ENCODE measurements at regions not wholly inside any gene's neighbourhood (a gene's known extent, or its start where the extent isn't known, plus 50 kb on each side); places are given as distances from the start of the nearest gene placed in this dataset.

DNA sequence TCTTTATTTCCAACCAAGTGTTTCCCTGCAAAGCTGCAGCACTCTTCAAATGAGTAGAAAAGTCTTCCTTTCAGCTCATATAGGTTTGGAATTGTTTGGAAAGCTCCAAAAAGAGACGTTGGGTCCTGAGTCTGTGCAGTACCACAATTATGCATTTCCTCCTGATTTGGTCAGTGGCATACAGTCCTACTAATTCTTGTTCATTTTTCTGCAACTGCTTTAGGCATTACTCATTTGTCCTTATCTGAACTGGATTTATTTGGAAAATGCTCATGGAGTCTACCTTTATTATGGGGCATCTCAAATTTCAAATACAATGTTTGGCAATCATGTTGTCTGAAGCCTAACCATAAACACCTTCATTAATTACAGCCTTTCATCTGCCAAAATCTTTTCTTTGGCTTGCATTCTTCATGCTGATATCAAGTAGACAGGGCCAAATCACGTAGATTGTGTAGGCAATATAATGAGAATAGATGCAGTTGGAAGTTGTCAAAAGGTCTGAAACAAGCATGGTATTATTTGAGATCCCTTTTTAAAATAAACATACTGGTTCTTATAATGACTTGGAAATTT lies 232.8 kb downstream of the TLE1 start:
- no peak overlapping the region for H3K4me3 ChIP-seq (ENCODE audit: low read depth, low read length)
- TF ChIP-seq, protein P1, sequence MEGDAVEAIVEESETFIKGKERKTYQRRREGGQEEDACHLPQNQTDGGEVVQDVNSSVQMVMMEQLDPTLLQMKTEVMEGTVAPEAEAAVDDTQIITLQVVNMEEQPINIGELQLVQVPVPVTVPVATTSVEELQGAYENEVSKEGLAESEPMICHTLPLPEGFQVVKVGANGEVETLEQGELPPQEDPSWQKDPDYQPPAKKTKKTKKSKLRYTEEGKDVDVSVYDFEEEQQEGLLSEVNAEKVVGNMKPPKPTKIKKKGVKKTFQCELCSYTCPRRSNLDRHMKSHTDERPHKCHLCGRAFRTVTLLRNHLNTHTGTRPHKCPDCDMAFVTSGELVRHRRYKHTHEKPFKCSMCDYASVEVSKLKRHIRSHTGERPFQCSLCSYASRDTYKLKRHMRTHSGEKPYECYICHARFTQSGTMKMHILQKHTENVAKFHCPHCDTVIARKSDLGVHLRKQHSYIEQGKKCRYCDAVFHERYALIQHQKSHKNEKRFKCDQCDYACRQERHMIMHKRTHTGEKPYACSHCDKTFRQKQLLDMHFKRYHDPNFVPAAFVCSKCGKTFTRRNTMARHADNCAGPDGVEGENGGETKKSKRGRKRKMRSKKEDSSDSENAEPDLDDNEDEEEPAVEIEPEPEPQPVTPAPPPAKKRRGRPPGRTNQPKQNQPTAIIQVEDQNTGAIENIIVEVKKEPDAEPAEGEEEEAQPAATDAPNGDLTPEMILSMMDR (IDR thresholded peaks at IDR 0.05; ENCODE audit: control insufficient read depth, extremely low read depth, insufficient read depth): no peak
- no peak for DNase-seq (ENCODE audit: low read depth)

DNA sequence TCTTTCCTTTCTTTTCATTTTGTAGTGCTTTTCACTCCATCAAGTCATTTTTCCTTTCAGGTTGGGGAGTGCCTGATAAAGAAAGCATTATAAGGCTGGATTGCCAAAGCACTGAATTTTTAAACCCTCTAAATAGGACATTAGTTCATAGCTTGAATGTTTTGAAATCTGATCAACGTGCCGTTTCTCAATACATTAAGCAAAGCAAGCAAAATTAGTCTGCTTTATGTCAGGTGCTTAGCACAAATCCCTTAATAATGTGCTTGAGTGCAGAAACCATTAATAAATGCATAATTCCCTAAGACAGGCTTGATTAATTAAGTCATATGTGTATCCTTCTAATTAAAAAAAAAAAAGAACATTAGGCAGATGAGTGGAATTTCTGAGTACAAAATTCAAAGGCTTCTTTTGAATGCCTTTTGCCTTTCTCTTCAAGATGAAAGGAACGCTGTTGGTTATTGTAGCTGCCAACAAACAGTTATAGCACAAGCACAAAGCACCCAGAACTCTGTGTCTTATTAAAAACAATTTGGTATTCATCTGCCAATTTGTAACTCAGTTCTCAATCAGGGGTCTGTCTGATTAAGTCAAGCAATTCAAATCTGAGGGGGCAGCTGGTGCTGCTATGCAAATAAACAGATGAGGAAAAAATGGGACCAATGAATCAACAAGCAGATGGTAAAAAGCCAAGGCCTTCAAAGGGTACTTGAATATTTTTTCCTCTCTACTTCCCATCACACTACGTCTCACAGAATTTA lies 233.7 kb downstream of the TLE1 start:
- no peak overlapping the region for H3K4me3 ChIP-seq (ENCODE audit: low read depth, low read length)
- no peak for DNase-seq (ENCODE audit: low read depth)
- TF ChIP-seq, protein P1 (IDR thresholded peaks at IDR 0.05; ENCODE audit: control insufficient read depth, extremely low read depth, insufficient read depth): no peak

DNA sequence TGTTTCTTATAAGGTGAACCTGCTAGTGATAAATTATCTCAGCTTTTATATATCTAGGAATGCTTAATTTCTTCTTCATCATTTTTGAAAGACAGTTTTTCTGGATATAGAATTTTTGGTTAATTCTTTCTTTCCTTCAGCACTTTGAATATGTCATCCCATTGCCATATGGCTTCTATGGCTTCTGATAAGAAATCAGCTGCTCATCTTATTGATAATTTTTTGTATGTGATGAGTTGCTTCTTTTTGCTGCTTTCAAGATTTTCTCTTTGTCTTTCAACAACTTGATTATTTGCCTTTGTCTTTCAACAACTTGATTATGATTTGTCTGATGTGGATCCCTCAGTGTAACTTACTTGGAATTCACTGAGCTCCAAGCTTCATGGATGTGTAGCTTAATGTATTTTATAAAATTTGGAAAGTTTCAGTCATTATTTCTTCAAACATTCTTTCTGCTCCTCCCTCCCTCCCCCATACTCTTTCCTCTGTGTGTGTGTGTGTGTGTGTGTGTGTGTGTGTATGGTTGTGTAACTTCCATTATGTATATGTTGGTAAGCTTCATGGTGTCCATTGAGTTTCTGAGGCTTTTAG lies 243.9 kb downstream of the TLE1 start:
- TF ChIP-seq, protein P1 (IDR thresholded peaks at IDR 0.05; ENCODE audit: control insufficient read depth, extremely low read depth, insufficient read depth): no peak
- DNase-seq (ENCODE audit: low read depth): no peak
- no peak overlapping the region for H3K4me3 ChIP-seq (ENCODE audit: low read depth, low read length)

DNA sequence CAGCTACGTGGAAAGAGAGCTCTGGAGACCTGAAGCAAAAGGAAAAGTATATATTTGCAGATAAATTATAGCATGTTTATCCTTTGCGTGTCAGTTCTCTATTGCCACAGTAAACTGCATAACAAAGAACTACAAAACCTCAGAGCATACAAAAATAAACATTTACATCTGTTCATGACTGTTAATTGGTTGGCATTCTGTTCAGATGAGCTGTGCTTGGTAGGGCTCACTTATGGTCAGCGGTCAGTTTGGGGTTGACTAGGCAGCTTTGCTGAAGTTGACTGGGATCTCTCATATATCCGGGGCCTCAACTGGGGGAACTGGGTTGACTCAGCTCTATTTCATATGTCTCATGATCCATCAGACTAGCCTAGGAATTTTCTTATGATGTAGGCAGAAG lies 257.7 kb downstream of the TLE1 start:
- TF ChIP-seq, protein P1 (IDR thresholded peaks at IDR 0.05; ENCODE audit: control insufficient read depth, extremely low read depth, insufficient read depth): no peak
- no peak overlapping the region for H3K4me3 ChIP-seq (ENCODE audit: low read depth, low read length)
- no peak for DNase-seq (ENCODE audit: low read depth)

DNA sequence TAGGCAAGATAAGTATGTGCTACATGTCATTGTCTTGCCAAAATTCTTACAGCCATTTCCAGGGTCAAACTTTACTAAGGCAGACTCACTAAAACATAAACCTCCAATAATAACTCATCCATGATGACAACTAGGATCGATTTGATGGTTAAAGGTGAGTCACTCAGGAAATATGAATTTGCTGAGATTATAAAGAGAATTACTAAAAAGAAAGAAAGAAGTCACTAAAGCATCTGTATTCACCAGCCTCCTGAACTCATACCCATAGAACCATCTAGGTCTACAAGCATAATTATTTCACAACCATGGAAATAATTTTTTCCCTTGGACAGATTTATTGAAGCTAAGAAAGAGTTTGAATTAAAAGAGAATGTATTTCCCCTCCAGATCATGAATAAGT lies 258.6 kb downstream of the TLE1 start:
- TF ChIP-seq, protein P1 (IDR thresholded peaks at IDR 0.05; ENCODE audit: control insufficient read depth, extremely low read depth, insufficient read depth): no peak
- DNase-seq (ENCODE audit: low read depth): no peak
- no peak overlapping the region for H3K4me3 ChIP-seq (ENCODE audit: low read depth, low read length)

DNA sequence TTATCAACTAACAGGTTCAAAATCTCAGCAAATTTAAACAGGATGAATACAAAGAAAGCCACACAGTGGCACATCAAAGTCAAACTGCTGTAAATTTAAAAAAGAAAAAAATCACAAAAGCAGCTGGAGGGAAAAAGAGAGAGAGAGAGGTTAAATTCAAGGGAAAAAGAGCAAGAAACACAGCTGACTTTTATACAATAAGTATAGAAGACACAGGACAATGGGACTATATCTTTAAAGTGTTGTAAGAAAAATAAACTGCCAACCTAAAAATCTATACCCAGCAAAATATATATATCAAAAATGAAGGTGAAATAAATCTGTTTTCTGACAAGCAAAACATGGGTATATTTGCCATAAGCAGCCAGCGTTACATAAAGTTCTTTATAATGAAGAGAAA lies 261.5 kb downstream of the TLE1 start:
- no peak for DNase-seq (ENCODE audit: low read depth)
- TF ChIP-seq, protein P1 (IDR thresholded peaks at IDR 0.05; ENCODE audit: control insufficient read depth, extremely low read depth, insufficient read depth): no peak
- no peak overlapping the region for H3K4me3 ChIP-seq (ENCODE audit: low read depth, low read length)
